Body of pancreas (tissue), 4 donors: ENCODE measurements at regions not wholly inside any gene's neighbourhood (a gene's known extent, or its start where the extent isn't known, plus 50 kb on each side); places are given as distances from the start of the nearest gene placed in this dataset.

Experiments
- POLR2A ChIP-seq, 3 donors: fragments of 450-650 bp; IDR thresholded peaks; one replicate each; pipeline ENCODE4 v1.6.1; 2016; ENCODE audit warnings: antibody characterized with exemption in 3 of 3, mild to moderate bottlenecking in 2 of 3
- TF ChIP-seq, protein P1 (sequence below), 7 experiments: fragments of 450-650 bp in 4 of 7; fragments of 200-600 bp in 3 of 7; sonication (generic) in 3 of 7; IDR thresholded peaks; one replicate each; pipeline ENCODE4 v1.5.1; 2016 to 2019; ENCODE audit warnings: antibody characterized with exemption in 7 of 7

DNA sequence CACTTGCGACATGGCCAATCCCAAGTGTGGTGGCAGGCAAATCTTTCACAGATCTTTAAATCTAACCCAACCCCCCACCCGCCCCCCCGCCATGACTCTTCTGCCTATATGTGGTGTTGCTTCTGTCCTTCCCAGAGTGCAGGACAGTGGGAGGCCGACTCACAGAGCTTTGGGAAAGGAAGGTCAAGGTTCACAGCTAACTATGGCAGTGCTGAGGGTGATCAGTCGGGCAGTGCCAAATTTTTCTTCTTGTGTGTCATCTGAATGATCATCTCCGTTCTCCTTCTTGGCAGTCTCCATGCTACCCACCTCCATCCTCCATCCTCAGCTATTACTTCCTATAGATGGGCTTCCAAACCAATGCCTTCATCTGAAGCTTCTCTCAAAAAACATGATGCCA is 129.0 kb upstream of the NFIB start:
- TF ChIP-seq, protein P1, sequence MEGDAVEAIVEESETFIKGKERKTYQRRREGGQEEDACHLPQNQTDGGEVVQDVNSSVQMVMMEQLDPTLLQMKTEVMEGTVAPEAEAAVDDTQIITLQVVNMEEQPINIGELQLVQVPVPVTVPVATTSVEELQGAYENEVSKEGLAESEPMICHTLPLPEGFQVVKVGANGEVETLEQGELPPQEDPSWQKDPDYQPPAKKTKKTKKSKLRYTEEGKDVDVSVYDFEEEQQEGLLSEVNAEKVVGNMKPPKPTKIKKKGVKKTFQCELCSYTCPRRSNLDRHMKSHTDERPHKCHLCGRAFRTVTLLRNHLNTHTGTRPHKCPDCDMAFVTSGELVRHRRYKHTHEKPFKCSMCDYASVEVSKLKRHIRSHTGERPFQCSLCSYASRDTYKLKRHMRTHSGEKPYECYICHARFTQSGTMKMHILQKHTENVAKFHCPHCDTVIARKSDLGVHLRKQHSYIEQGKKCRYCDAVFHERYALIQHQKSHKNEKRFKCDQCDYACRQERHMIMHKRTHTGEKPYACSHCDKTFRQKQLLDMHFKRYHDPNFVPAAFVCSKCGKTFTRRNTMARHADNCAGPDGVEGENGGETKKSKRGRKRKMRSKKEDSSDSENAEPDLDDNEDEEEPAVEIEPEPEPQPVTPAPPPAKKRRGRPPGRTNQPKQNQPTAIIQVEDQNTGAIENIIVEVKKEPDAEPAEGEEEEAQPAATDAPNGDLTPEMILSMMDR (IDR thresholded peaks at IDR 0.05) = no peak
- no peak for TF ChIP-seq POLR2A (IDR thresholded peaks at IDR 0.05)
